A549 (cell line): ENCODE measurements at regions not wholly inside any gene's neighbourhood (a gene's known extent, or its start where the extent isn't known, plus 50 kb on each side); places are given as distances from the start of the nearest gene placed in this dataset.

Experiments used
- ATAC-seq, 2 experiments: fragments of 200-7000 bp in 1 of 2; fragments of >200 bp in 1 of 2; cut with Nextera tagmentation in 1 of 2; cut with Tn5 transposase in 1 of 2; 3 replicates each; pipeline versions ENCODE4 v1.8.0 to v1.9.1; 2018 to 2020; ENCODE audit warnings: mild to moderate bottlenecking in 1 of 2, moderate library complexity in 1 of 2
- CTCF ChIA-PET: fragments of 300-600 bp; sonication (Branson Sonifier 250); formaldehyde crosslinking; extraction: SDS; loops from one replicate; lab custom pipeline; 2021; ENCODE audit warnings: antibody characterized with exemption, inconsistent platforms; lab: Yijun Ruan, JAX
- POLR2A ChIA-PET: fragments of 350-600 bp; formaldehyde crosslinking; extraction: SDS; loops from one replicate; lab custom pipeline; 2021; ENCODE audit warnings: antibody characterized with exemption, inconsistent platforms; lab: Yijun Ruan, JAX
- DNase-seq, 2 experiments: peaks; one replicate each; pipeline versions ENCODE4 v3.0.0 to v3.0.0-alpha.2; 2011 to 2016; ENCODE audit warnings: low read depth in 1 of 2, low spot score in 1 of 2
- FAIRE-seq: peaks from 2 replicates; lab custom pipeline; 2011; peaks lifted over from hg19 to GRCh38; lab: Jason Lieb, UNC
- H3K27ac ChIP-seq, 2 experiments: fragments of >200 bp; sonication (Bioruptor Twin); formaldehyde crosslinking; 3 replicates each; pipeline ENCODE4 v1.5.1; 2016 to 2017
- H3K4me1 ChIP-seq: fragments of >200 bp; sonication (Bioruptor Twin); formaldehyde crosslinking; 3 replicates; pipeline ENCODE4 v1.6.1; 2016
- H3K4me2 ChIP-seq: fragments of >200 bp; sonication (Bioruptor Twin); formaldehyde crosslinking; 3 replicates; pipeline ENCODE4 v1.6.1; 2016
- H3K4me3 ChIP-seq: fragments of >200 bp; sonication (Bioruptor Twin); formaldehyde crosslinking; 3 replicates; pipeline ENCODE4 v1.5.1; 2016
- H3K9me3 ChIP-seq: fragments of >200 bp; sonication (Bioruptor Twin); formaldehyde crosslinking; 3 replicates; pipeline ENCODE4 v1.6.1; 2016
- BHLHE40 ChIP-seq: IDR thresholded peaks from 2 replicates; pipeline ENCODE4 v1.6.1; 2012; ENCODE audit warnings: low read depth, low read length, inconsistent platforms
- CBX2 ChIP-seq: fragments of 200-600 bp; sonication (generic); IDR thresholded peaks from 2 replicates; pipeline ENCODE4 v1.6.1; 2016; ENCODE audit warnings: low read depth, mild to moderate bottlenecking, borderline replicate concordance
- CHD2 ChIP-seq: fragments of 150-350 bp; IDR thresholded peaks from 2 replicates; pipeline ENCODE4 v1.6.1; 2014; ENCODE audit warnings: low read length; ENCODE audit not compliant: partially characterized antibody
- CTCF ChIP-seq: fragments of >200 bp; sonication (Bioruptor Twin); formaldehyde crosslinking; IDR thresholded peaks from 3 replicates; pipeline ENCODE4 v1.5.1; 2016
- EHMT2 ChIP-seq: fragments of 200-600 bp; sonication (generic); IDR thresholded peaks from 2 replicates; pipeline ENCODE4 v1.6.1; 2016; ENCODE audit warnings: antibody characterized with exemption, low read depth, mild to moderate bottlenecking, moderate library complexity
- FOSL2 ChIP-seq, 2 experiments: fragments of 450-650 bp in 1 of 2; fragments of >200 bp in 1 of 2; sonication (Bioruptor Twin) in 1 of 2; formaldehyde crosslinking; IDR thresholded peaks; 2 replicates each; pipeline versions ENCODE4 v1.5.0 to v1.6.1; 2016 to 2020; ENCODE audit warnings: mild to moderate bottlenecking in 1 of 2, moderate library complexity in 1 of 2
- HOXA7 ChIP-seq: fragments of 250-450 bp; sonication (Bioruptor Pico); IDR thresholded peaks from 2 replicates; pipeline ENCODE4 v1.5.0; 2020; ENCODE audit warnings: mild to moderate bottlenecking, moderate library complexity
- MAX ChIP-seq: IDR thresholded peaks from 2 replicates; pipeline ENCODE4 v1.6.1; 2012
- NR3C1 ChIP-seq: fragments of >200 bp; sonication (Bioruptor Twin); formaldehyde crosslinking; IDR thresholded peaks from 3 replicates; pipeline ENCODE4 v1.6.1; 2017
- SMC3 ChIP-seq: fragments of >200 bp; sonication (Bioruptor Twin); formaldehyde crosslinking; IDR thresholded peaks from 3 replicates; pipeline ENCODE4 v1.6.1; 2018; ENCODE audit warnings: inconsistent platforms
- TP53 ChIP-seq: fragments of 250-450 bp; sonication (Bioruptor Pico); IDR thresholded peaks from 2 replicates; pipeline ENCODE4 v1.5.0; 2021; ENCODE audit warnings: mild to moderate bottlenecking, moderate library complexity
- ZSCAN20 ChIP-seq: fragments of 250-450 bp; sonication (Bioruptor Pico); IDR thresholded peaks from 2 replicates; pipeline ENCODE4 v1.8.0; 2022; ENCODE audit warnings: mild to moderate bottlenecking, moderate library complexity
- WGBS: methylation state at CpG from one replicate; pipeline ENCODE4 v1.1.6; 2017; ENCODE audit errors: missing lambda C conversion rate; 5-methylcytosine and 5-hydroxymethylcytosine counted together
- TF ChIP-seq, protein P1 (sequence below): fragments of 250-450 bp; sonication (Bioruptor Pico); IDR thresholded peaks from 2 replicates; pipeline ENCODE4 v1.5.0; 2020; ENCODE audit warnings: low read depth, mild to moderate bottlenecking, moderate library complexity

DNA sequence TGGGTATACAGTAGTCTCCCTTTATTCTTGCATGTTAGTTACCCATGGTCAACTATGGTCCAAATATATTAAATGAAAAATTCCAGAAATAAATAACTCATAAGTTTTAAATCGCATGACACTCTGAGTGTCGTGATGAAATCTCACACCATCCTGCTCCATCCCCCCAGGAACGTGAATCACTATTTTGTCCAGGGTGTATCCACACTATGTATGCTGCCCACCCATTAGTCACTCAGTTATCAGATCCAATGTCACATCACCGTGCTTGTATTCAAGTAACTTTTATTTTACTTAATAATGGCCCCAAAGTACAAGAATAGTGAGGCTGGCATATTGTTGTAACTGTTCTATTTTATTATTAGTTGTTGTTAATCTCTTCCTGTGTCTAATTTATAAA is 115.8 kb upstream of the SERP2 start (continued):
- TF ChIP-seq CTCF, result no peak
- no peak for TF ChIP-seq NR3C1

DNA sequence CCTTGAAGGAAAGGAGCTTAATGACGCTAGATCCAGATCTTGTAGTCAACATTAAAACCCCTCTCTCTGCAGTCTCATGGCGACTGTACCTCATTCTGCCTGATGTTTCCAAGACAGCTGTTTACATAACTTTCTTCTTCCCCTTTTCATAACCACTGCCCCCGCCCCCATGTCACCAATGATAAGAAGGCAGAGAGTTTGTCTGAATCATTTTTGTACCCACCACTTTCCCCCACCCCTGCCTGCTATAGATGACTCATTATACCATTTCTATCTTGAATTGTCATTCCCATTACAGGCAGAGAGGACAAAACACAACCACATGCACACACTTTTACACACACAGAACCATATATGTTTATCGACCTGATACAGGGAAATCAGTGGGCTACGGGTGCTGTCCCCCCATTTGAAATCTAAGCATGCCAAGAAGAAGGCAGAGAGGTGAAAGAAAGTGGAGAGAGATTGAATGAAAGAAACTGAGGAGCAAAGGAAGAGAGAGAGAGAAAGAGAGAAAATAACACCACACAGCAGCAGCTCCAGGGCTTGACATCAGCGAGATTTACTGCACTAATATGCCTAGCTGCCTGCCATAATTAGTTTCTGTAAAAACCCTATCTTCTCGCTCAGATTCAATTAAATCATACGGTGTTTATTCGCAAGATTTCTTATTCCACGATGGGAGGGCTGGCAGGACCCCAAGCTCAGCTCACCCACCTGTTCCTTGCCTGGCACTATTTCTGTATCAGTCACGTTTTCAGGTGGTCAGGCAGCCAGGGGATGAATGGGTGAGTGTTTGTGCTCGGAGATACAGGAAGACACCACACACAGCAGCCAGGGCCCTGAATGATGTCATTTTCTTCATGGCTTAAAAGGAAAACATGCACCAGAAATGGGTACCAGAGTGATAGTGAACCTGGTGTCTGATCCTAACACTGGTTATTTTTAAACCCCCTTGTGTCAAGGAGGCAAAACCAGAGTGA is 114.3 kb upstream of the SERP2 start:
- no peak for TF ChIP-seq TP53
- TF ChIP-seq FOSL2 (IDR thresholded peaks at IDR 0.05), result 0 out of 2 replicates have a peak, but pooled peaks have one; percentile 7
- peak; percentile 34; the same call in 1 of the 2 replicates for TF ChIP-seq FOSL2 (CRISPR knock-in tag; IDR thresholded peaks at IDR 0.05)
- TF ChIP-seq HOXA7 (CRISPR knock-in tag), result no peak
- WGBS, result 60% methylated on average over 11 of the region's 12 CpGs
- FAIRE-seq, result no peak
- peak overlapping the region; percentile 53 for H3K4me2 ChIP-seq
- H3K27ac ChIP-seq, result peak overlapping the region; percentile 48 to 69; a peak in 5 of 6 replicates
- ChIA-PET POLR2A (no interaction called here), CTCF (interaction anchor here (0.6 kb wide), 2 partner anchors 7 to 351 kb away, joined by 3 to 4 read pairs; no protein-coding TSS in a partner anchor)
- peak in 1 of 2 experiments; percentile 32 for DNase-seq
- peaks cover 16% of the 10 kb centered on the region for H3K4me1 ChIP-seq
- no peaks in the 10 kb centered on the region for H3K9me3 ChIP-seq
- ATAC-seq, result no peak; a peak in 2 of 6 replicates
- H3K4me3 ChIP-seq, result no peak overlapping the region

GRCh38 chr13:44260336-44260735 is 113.3 kb upstream of the SERP2 start:
- CTCF ChIA-PET, result interaction anchor here (0.6 kb wide), 2 partner anchors 8 to 352 kb away, joined by 3 to 4 read pairs; no protein-coding TSS in a partner anchor
- H3K4me2 ChIP-seq, result no peak overlapping the region
- FAIRE-seq, result no peak
- DNase-seq, result no peak
- no peak overlapping the region for H3K4me3 ChIP-seq
- H3K27ac ChIP-seq, result peak overlapping the region in 1 of 2 experiments; percentile 69; a peak in 2 of 6 replicates
- H3K9me3 ChIP-seq, result no peaks in the 10 kb centered on the region
- POLR2A ChIA-PET, result no interaction called here
- WGBS, result 100% methylated on average over 2 of the region's 2 CpGs
- TF ChIP-seq CBX2, result no peak
- TF ChIP-seq, protein P1, sequence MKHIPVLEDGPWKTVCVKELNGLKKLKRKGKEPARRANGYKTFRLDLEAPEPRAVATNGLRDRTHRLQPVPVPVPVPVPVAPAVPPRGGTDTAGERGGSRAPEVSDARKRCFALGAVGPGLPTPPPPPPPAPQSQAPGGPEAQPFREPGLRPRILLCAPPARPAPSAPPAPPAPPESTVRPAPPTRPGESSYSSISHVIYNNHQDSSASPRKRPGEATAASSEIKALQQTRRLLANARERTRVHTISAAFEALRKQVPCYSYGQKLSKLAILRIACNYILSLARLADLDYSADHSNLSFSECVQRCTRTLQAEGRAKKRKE (CRISPR knock-in tag), result no peak
- no peak for TF ChIP-seq CHD2
- no peak for TF ChIP-seq ZSCAN20 (CRISPR knock-in tag)
- no peak for TF ChIP-seq EHMT2
- TF ChIP-seq MAX, result no peak
- no peak for TF ChIP-seq SMC3
- no peak for TF ChIP-seq BHLHE40
- no peak for ATAC-seq
- H3K4me1 ChIP-seq, result peaks cover 16% of the 10 kb centered on the region

DNA sequence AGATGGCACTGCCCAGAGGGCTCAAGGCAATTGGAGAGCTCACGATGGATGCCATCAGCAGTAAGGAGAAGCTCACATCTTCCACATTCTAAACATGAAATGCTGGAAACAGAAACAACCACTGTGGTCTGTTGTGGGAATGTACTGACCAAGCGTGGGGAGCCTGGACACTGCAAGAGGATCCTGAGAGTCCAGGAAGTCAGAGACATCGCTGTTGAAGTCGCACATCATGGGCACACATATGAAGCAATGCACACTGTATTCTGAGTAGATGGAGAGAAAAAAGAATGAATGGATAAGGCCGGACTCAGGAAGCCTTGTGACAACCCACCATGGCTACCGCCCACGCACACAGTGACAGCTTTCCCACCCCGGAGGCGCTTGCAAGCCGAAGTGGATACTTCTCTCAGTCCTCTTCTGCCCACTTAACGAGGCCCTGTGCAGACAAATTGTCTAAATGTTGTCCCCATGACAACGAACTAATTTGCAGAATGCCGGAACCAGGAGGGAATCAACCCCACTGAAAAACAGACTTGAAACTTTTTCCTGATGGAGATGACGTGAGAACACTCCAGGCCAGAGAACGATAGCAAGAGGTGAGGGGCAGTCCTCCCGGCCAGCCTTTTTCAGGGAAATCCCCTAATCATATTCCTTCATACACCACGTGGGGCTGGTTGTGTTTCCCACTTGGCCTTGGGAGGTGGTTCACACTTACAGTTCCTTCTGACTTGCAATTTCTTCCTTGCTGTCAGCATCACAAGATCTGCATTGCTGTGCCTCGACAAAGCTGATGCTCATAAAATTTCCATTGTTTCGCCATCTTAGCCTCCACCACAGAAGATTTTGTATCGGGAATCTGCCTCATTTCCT is 109.6 kb upstream of the SERP2 start:
- Histone ChIP-seq H3K4me1 (peaks cover 25% of the 10 kb centered on the region), H3K9me3 (no peaks in the 10 kb centered on the region), H3K4me3 (no peak overlapping the region), H3K27ac (no peak overlapping the region), H3K4me2 (no peak overlapping the region)
- ChIA-PET POLR2A (no interaction called here), CTCF (interaction anchor here (1.4 kb wide), 1 partner anchor 15 kb away, joined by 3 read pairs; no protein-coding TSS in a partner anchor)
- 86% methylated on average over 20 of the region's 20 CpGs for WGBS
- no peak for TF ChIP-seq EHMT2
- no peak for DNase-seq
- FAIRE-seq, result no peak
- no peak for ATAC-seq
